GM12878 (cell line): ENCODE measurements at regions not wholly inside any gene's neighbourhood (a gene's known extent, or its start where the extent isn't known, plus 50 kb on each side); places are given as distances from the start of the nearest gene placed in this dataset.

Experiments used
- ATAC-seq: fragments of 200-7000 bp; cut with Tn5 transposase; 3 replicates; pipeline ENCODE4 v1.9.1; 2020; ENCODE audit warnings: mild to moderate bottlenecking, moderate library complexity
- BruUV-seq: library from RNA; stranded (reverse); fragments of 400-500 nt; replicated peaks from 2 replicates; lab custom pipeline; 2021; lab: Mats Ljungman, UMichigan
- CTCF ChIA-PET: fragments of 300-600 bp; sonication (Branson Sonifier 250); formaldehyde crosslinking; extraction: SDS; loops from one replicate; lab custom pipeline; 2021; ENCODE audit warnings: inconsistent platforms; lab: Yijun Ruan, JAX
- POLR2A ChIA-PET: fragments of 350-600 bp; formaldehyde crosslinking; extraction: SDS; loops from one replicate; lab custom pipeline; 2021; ENCODE audit warnings: inconsistent platforms; lab: Charles Lee
- RAD21 ChIA-PET: fragments of 300-600 bp; sonication (Branson Sonifier 250); formaldehyde crosslinking; loops from one replicate; lab custom pipeline; 2023; ENCODE audit warnings: antibody characterized with exemption; ENCODE audit not compliant: unreplicated experiment; lab: Charles Lee
- SMC1A ChIA-PET: fragments of 300-600 bp; sonication (Branson Sonifier 250); formaldehyde crosslinking; loops from one replicate; lab custom pipeline; 2023; ENCODE audit not compliant: unreplicated experiment, uncharacterized antibody; lab: Charles Lee
- DNase-seq: peaks from one replicate; pipeline ENCODE4 v3.0.0-alpha.2; 2011; ENCODE audit warnings: low read depth, low spot score
- FAIRE-seq: peaks from 3 replicates; lab custom pipeline; 2011; peaks lifted over from hg19 to GRCh38; lab: Jason Lieb, UNC
- H2AFZ ChIP-seq: 2 replicates; pipeline ENCODE4 v1.6.0; 2011; ENCODE audit warnings: low read depth, low read length, control low read depth; ENCODE audit not compliant: control insufficient read depth
- H3K27ac ChIP-seq: 2 replicates; pipeline ENCODE4 v1.5.1; 2011; ENCODE audit warnings: control low read depth; ENCODE audit not compliant: control insufficient read depth, insufficient read depth
- H3K27me3 ChIP-seq, 2 experiments: replicated peaks in 1 of 2; 2 replicates each; pipeline versions ENCODE4 v1.6.0 to v1.6.1; 2011; ENCODE audit warnings: low read length in 1 of 2; ENCODE audit not compliant: control insufficient read depth in 2 of 2, insufficient read depth in 2 of 2
- H3K36me3 ChIP-seq, 2 experiments: 2 replicates each; pipeline ENCODE4 v1.5.1; 2011; ENCODE audit warnings: low read length in 1 of 2; ENCODE audit not compliant: control insufficient read depth in 2 of 2, insufficient read depth in 2 of 2
- H3K4me1 ChIP-seq: 2 replicates; pipeline ENCODE4 v1.6.1; 2011; ENCODE audit warnings: mild to moderate bottlenecking, low read length, moderate library complexity, mixed read lengths; ENCODE audit not compliant: control insufficient read depth, insufficient read depth
- H3K4me2 ChIP-seq: 2 replicates; pipeline ENCODE4 v1.6.0; 2011; ENCODE audit warnings: control low read depth; ENCODE audit not compliant: control insufficient read depth, insufficient read depth
- H3K4me3 ChIP-seq: fragments of 200-600 bp; sonication (generic); 2 replicates; pipeline ENCODE4 v1.5.1; 2016
- H3K79me2 ChIP-seq: 2 replicates; pipeline ENCODE4 v1.6.0; 2011; ENCODE audit warnings: low read length; ENCODE audit not compliant: control insufficient read depth, insufficient read depth
- H3K9ac ChIP-seq: 2 replicates; pipeline ENCODE4 v1.8.0; 2011; ENCODE audit warnings: low read length, control low read depth, mixed read lengths; ENCODE audit not compliant: control insufficient read depth, insufficient read depth
- H3K9me3 ChIP-seq: replicated peaks from 3 replicates; pipeline ENCODE4 v1.5.1; 2011; ENCODE audit warnings: mild to moderate bottlenecking, low read length; ENCODE audit not compliant: control insufficient read depth, insufficient read depth
- H4K20me1 ChIP-seq: 2 replicates; pipeline ENCODE4 v1.6.0; 2011; ENCODE audit not compliant: control insufficient read depth, insufficient read depth
- KDM1A ChIP-seq: fragments of 200-600 bp; sonication (generic); IDR thresholded peaks from 2 replicates; pipeline ENCODE4 v1.6.1; 2016; ENCODE audit warnings: borderline replicate concordance
- RB1 ChIP-seq: fragments of 450-650 bp; formaldehyde crosslinking; IDR thresholded peaks from 2 replicates; pipeline ENCODE4 v1.6.1; 2017; ENCODE audit warnings: mild to moderate bottlenecking, borderline replicate concordance
- SPI1 ChIP-seq: IDR thresholded peaks from 2 replicates; pipeline ENCODE4 v1.6.1; 2011; ENCODE audit warnings: low read depth, mild to moderate bottlenecking, low read length, moderate library complexity, borderline replicate concordance; ENCODE audit not compliant: insufficient read depth
- STAT3 ChIP-seq: IDR thresholded peaks from 2 replicates; pipeline ENCODE4 v1.6.1; 2011; ENCODE audit warnings: low read depth, low read length, improper control_type of control experiment
- YY1 ChIP-seq: IDR thresholded peaks from 2 replicates; pipeline ENCODE4 v1.6.1; 2011; ENCODE audit warnings: low read depth, mild to moderate bottlenecking, low read length
- WGBS: methylation state at CpG from one replicate; pipeline ENCODE4 v1.1.6; 2016; ENCODE audit warnings: low lambda C conversion rate; ENCODE audit not compliant: insufficient replicate concordance, insufficient coverage; ENCODE audit errors: missing lambda C conversion rate; 5-methylcytosine and 5-hydroxymethylcytosine counted together
- in situ Hi-C: fragments of 300-500 bp; cut with MboI; formaldehyde crosslinking; loops from 9 replicates; pipeline ENCODE4 v1.14.3; 2018; ENCODE audit warnings: mixed read lengths
- intact Hi-C: fragments of 100-400 bp; cut with micrococcal nuclease; formaldehyde crosslinking; loops from one replicate; pipeline ENCODE4 v1.14.2; 2022; ENCODE audit not compliant: unreplicated experiment
- TF ChIP-seq, protein P1 (sequence below): IDR thresholded peaks from 2 replicates; pipeline ENCODE4 v1.6.1; 2011; ENCODE audit warnings: mild to moderate bottlenecking, low read depth, low read length, moderate library complexity; ENCODE audit not compliant: insufficient replicate concordance
- TF ChIP-seq, protein P2 (sequence below): fragments of 450-650 bp; IDR thresholded peaks from 2 replicates; pipeline ENCODE4 v1.6.1; 2017; ENCODE audit warnings: mild to moderate bottlenecking, moderate library complexity
- TF ChIP-seq, protein P3 (sequence below): IDR thresholded peaks from 2 replicates; pipeline ENCODE4 v1.6.1; 2012; ENCODE audit warnings: low read length, inconsistent platforms
- TF ChIP-seq, protein P4 (sequence below): fragments of 450-650 bp; IDR thresholded peaks from 2 replicates; pipeline ENCODE4 v1.6.1; 2018; ENCODE audit warnings: borderline replicate concordance, mild to moderate bottlenecking; ENCODE audit not compliant: partially characterized antibody
- TF ChIP-seq, protein P5 (sequence below): IDR thresholded peaks from 2 replicates; pipeline ENCODE4 v1.6.1; 2011; ENCODE audit warnings: borderline replicate concordance, low read depth, mild to moderate bottlenecking, moderate library complexity, mixed read lengths, low read length; ENCODE audit not compliant: insufficient read depth; ENCODE audit errors: extremely low read length
- TF ChIP-seq, protein P6 (sequence below): IDR thresholded peaks from 2 replicates; pipeline ENCODE4 v1.6.1; 2012; ENCODE audit warnings: low read depth, low read length, improper control_type of control experiment

DNA sequence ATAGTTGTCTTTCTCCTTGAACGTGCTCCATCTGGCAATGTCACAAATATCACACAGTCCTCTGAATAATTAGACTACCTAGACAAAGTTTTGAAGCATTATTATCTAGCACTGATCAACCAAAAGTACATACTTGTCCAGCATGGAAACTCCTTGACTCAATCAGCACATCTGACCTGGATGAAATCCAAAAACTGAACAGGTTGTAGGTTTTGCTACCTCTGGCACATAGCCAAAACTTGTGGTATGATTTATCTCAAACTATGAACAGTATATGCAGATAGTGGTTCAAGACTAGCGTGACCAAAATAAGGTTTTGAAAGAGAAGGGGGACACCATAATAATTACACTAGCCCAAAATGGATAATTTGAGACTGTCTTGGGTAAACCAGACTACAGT, 158.1 kb downstream of the ARRDC3 start:
- Histone ChIP-seq H2AFZ (no peak overlapping the region), H3K4me3 (no peak overlapping the region), H3K4me1 (no peaks in the 10 kb centered on the region), H3K27ac (no peak overlapping the region), H3K36me3 (no peaks in the 10 kb centered on the region), H3K9ac (no peak overlapping the region), H3K9me3 (peaks cover 8% of the 10 kb centered on the region; the same call in 2 of the 3 replicates), H3K79me2 (no peaks in the 10 kb centered on the region), H3K27me3 (no peaks in the 10 kb centered on the region; a peak in 1 of 4 replicates), H3K4me2 (no peak overlapping the region), H4K20me1 (no peaks in the 10 kb centered on the region)
- WGBS: 27% methylated on average over 2 of the region's 2 CpGs
- ChIA-PET POLR2A (no interaction called here), CTCF (interaction anchor here (0.7 to 7.2 kb wide), 3 partner anchors 161 to 195 kb away, joined by 3 to 166 read pairs (median 10); partner anchors contain the start of gene ARRDC3), RAD21 (interaction anchor here (1.3 to 3.0 kb wide), 2 partner anchors 158 to 160 kb away, joined by 3 to 31 read pairs; partner anchors contain the start of gene ARRDC3), SMC1A (interaction anchor here (1.0 to 2.9 kb wide), 3 partner anchors 9 to 161 kb away, joined by 3 to 24 read pairs (median 10); no protein-coding TSS in a partner anchor)
- no peak for ATAC-seq
- in situ Hi-C loops (loop anchor here (5.0 kb wide), 2 partner anchors 123 to 162 kb away; no protein-coding TSS in a partner anchor), intact Hi-C loops (loop anchor here (5.0 kb wide), 1 partner anchor 363 kb away; no protein-coding TSS in a partner anchor)
- FAIRE-seq: no peak
- BruUV-seq: no TSS peak
- DNase-seq: no peak
- TF ChIP-seq, protein P1, sequence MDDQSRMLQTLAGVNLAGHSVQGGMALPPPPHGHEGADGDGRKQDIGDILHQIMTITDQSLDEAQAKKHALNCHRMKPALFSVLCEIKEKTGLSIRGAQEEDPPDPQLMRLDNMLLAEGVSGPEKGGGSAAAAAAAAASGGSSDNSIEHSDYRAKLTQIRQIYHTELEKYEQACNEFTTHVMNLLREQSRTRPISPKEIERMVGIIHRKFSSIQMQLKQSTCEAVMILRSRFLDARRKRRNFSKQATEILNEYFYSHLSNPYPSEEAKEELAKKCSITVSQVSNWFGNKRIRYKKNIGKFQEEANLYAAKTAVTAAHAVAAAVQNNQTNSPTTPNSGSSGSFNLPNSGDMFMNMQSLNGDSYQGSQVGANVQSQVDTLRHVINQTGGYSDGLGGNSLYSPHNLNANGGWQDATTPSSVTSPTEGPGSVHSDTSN: no peak
- TF ChIP-seq SPI1 (no peak), YY1 (no peak), RB1 (no peak), KDM1A (no peak), STAT3 (no peak)
- TF ChIP-seq, protein P2, sequence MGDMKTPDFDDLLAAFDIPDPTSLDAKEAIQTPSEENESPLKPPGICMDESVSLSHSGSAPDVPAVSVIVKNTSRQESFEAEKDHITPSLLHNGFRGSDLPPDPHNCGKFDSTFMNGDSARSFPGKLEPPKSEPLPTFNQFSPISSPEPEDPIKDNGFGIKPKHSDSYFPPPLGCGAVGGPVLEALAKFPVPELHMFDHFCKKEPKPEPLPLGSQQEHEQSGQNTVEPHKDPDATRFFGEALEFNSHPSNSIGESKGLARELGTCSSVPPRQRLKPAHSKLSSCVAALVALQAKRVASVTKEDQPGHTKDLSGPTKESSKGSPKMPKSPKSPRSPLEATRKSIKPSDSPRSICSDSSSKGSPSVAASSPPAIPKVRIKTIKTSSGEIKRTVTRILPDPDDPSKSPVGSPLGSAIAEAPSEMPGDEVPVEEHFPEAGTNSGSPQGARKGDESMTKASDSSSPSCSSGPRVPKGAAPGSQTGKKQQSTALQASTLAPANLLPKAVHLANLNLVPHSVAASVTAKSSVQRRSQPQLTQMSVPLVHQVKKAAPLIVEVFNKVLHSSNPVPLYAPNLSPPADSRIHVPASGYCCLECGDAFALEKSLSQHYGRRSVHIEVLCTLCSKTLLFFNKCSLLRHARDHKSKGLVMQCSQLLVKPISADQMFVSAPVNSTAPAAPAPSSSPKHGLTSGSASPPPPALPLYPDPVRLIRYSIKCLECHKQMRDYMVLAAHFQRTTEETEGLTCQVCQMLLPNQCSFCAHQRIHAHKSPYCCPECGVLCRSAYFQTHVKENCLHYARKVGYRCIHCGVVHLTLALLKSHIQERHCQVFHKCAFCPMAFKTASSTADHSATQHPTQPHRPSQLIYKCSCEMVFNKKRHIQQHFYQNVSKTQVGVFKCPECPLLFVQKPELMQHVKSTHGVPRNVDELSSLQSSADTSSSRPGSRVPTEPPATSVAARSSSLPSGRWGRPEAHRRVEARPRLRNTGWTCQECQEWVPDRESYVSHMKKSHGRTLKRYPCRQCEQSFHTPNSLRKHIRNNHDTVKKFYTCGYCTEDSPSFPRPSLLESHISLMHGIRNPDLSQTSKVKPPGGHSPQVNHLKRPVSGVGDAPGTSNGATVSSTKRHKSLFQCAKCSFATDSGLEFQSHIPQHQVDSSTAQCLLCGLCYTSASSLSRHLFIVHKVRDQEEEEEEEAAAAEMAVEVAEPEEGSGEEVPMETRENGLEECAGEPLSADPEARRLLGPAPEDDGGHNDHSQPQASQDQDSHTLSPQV: no peak
- TF ChIP-seq, protein P3, sequence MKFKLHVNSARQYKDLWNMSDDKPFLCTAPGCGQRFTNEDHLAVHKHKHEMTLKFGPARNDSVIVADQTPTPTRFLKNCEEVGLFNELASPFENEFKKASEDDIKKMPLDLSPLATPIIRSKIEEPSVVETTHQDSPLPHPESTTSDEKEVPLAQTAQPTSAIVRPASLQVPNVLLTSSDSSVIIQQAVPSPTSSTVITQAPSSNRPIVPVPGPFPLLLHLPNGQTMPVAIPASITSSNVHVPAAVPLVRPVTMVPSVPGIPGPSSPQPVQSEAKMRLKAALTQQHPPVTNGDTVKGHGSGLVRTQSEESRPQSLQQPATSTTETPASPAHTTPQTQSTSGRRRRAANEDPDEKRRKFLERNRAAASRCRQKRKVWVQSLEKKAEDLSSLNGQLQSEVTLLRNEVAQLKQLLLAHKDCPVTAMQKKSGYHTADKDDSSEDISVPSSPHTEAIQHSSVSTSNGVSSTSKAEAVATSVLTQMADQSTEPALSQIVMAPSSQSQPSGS: no peak
- TF ChIP-seq, protein P4, sequence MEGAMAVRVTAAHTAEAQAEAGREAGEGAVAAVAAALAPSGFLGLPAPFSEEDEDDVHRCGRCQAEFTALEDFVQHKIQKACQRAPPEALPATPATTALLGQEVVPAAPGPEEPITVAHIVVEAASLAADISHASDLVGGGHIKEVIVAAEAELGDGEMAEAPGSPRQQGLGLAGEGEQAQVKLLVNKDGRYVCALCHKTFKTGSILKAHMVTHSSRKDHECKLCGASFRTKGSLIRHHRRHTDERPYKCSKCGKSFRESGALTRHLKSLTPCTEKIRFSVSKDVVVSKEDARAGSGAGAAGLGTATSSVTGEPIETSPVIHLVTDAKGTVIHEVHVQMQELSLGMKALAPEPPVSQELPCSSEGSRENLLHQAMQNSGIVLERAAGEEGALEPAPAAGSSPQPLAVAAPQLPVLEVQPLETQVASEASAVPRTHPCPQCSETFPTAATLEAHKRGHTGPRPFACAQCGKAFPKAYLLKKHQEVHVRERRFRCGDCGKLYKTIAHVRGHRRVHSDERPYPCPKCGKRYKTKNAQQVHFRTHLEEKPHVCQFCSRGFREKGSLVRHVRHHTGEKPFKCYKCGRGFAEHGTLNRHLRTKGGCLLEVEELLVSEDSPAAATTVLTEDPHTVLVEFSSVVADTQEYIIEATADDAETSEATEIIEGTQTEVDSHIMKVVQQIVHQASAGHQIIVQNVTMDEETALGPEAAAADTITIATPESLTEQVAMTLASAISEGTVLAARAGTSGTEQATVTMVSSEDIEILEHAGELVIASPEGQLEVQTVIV: no peak
- TF ChIP-seq, protein P5, sequence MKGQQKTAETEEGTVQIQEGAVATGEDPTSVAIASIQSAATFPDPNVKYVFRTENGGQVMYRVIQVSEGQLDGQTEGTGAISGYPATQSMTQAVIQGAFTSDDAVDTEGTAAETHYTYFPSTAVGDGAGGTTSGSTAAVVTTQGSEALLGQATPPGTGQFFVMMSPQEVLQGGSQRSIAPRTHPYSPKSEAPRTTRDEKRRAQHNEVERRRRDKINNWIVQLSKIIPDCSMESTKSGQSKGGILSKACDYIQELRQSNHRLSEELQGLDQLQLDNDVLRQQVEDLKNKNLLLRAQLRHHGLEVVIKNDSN: no peak
- TF ChIP-seq, protein P6, sequence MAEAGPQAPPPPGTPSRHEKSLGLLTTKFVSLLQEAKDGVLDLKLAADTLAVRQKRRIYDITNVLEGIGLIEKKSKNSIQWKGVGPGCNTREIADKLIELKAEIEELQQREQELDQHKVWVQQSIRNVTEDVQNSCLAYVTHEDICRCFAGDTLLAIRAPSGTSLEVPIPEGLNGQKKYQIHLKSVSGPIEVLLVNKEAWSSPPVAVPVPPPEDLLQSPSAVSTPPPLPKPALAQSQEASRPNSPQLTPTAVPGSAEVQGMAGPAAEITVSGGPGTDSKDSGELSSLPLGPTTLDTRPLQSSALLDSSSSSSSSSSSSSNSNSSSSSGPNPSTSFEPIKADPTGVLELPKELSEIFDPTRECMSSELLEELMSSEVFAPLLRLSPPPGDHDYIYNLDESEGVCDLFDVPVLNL: no peak
